GM19351 (cell line): ENCODE measurements at regions not wholly inside any gene's neighbourhood (a gene's known extent, or its start where the extent isn't known, plus 50 kb on each side); places are given as distances from the start of the nearest gene placed in this dataset.

ENCODE experiments used
- ATAC-seq: cut with Tn5 transposase; IDR thresholded peaks from one replicate; pipeline ENCODE4 v1.9.1; 2021; ENCODE audit warnings: mild to moderate bottlenecking, moderate library complexity; ENCODE audit not compliant: unreplicated experiment

DNA sequence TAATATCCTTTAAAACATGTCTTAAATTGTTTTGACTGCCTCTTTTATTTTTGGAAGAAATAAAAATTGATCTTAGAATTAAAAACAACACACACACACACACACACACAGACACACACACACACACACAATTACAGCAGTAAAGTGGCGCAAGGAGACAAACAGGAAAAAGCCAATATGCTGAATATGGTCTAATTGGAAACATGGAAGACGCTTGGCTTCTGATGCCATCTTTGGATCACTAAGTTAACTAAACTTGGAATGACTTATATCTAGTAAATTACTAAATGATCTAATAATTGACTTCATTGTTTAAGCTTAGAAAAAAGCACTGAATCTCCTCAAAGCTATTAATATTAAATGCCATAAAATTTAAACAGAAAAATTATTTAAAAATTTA, 1093.4 kb downstream of the ADGRL3 start:
- ATAC-seq, result no peak

DNA sequence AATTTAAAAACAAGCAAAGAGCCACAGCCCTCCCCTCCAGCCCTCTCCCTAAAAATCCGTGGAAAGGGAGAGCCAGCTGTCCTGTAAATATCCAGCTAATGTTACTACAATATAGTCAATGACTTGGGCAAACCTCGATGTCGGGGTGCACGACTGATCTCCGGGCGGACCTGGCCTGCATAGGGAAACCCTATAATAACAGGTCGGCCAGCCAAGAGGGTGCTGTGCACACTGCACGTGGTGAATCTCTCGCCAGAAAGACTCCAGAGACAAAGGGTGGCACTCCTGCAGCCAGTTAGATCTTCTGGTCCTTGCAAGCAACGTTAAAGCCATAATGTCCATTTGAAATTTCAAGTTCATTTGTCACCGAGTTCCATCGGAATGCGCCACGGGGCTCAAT, 1092.8 kb downstream of the ADGRL3 start:
- ATAC-seq, result no peak

DNA sequence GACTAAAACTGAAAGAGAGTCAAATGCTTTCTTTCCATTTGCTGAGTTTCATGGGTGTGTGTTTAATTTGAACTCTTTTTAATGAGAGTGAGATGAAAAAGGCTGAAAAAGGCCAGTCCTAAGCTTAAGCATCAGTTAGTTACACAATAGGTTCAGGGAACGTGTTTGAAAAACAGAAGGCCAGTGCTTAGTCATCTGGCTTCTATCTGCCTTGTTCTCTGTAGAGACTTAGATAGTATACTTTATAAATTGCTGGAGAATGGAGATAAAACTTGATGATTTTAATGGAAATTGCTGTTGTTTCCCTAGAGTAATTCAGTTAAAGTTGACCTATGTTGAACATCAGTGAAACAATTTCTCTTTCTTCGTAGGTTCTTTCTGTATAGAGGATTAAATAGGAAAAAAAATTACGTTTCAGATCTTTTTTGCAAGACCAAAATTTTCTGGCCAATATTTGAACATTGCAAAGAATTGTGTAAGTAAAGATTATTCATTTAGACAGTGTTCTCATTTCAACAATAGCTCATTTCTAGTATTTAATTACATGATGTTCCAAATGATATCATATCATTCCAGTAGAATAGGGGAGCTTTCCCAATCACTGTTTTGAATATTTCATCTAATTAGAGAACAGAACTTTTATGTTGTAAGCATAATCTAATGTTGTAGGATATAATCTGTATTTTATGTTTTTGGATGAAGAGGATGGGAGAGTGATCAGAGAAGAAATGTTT, 1088.8 kb downstream of the ADGRL3 start:
- ATAC-seq, result no peak

DNA sequence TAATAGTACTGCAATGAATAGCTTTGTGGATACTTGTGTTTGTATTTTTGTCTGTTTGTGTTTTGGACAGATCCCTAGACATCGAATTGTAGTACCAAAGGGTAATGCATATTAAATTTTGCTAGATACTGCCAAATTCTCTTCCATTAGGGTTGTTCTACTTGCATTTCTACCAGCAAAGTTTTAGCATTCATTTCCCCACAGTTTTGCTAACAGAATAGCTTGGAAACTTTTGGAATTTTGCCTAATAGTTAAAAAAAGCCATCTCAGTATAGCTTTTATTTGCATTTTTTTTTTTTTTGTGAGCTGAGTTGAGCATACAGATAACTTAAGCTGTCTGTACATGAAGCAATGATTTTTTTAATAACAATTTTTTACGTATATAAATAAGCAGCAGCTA, 1084.9 kb downstream of the ADGRL3 start:
- no peak for ATAC-seq

DNA sequence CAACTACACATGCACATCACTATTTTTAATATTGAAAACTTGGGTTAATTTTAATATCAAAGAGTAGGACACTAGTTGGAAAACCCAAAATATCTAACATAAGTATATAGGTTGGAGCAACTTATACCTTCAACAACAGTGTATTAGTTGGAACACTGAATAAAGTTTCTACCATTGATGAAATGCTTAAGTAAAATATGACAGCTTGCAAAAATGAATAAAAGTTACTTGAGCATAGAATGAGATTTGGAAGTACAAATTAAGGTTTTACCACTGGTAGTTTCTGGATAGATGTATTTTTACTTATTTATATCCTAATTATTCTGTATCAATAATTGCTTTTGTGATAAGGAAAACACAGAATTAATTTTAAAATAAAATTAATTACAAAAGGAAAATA, 1079.6 kb downstream of the ADGRL3 start:
- no peak for ATAC-seq

DNA sequence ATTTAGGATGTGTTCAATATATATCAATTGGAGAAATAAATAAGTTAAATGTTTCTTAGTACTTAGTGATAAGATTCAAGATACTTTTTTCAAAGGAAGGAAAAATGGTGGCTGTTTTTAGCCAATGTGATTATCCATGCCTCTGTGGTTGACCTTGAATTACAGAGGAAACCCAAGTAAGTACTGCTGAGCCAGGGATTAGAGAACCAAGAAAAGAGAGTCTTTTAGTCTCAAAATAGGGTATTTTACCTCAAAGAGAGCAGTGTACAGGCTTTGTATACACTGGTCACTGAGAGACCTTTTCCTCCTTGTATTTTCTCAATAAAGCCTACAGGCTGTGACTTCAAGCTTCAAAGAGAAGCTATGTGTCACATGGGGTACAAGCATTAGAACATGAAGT, 1075.3 kb downstream of the ADGRL3 start:
- no peak for ATAC-seq

DNA sequence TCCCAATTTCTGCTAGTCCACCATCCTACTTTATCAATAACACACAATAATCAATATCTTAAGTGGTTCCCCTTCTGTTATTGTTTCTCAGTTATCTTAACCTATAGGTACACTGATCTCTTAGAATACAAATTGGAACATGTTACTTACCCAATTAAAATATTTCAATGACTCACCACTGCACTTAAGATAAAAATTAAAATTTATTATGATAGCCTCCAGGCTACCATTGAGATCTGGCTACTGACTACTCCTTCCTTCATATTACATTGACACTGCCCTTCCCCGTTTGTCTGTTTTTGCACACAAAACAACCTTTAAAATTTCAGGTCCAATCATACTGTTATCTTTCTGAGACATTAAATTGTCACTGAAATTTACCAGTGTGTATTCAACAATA, 1074.7 kb downstream of the ADGRL3 start:
- ATAC-seq, result no peak

DNA sequence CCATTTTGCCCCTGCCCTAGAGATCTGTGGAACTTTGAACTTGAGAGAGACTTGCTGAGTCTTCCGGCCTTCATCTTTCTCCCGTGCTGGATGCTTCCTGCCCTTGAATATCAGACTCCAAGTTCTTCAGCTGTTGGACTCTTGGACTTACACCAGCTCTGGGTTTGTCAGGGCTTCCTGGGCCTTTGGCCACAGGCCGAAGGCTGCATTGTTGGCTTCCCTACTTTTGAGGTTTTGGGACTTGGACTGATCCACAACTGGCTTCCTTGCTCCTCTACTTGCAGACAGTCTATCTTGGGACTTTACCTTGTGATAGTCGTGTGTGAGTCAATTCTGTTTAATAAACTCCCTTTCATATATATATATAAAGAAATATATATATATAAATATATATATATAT, 1071.0 kb downstream of the ADGRL3 start:
- no peak for ATAC-seq

DNA sequence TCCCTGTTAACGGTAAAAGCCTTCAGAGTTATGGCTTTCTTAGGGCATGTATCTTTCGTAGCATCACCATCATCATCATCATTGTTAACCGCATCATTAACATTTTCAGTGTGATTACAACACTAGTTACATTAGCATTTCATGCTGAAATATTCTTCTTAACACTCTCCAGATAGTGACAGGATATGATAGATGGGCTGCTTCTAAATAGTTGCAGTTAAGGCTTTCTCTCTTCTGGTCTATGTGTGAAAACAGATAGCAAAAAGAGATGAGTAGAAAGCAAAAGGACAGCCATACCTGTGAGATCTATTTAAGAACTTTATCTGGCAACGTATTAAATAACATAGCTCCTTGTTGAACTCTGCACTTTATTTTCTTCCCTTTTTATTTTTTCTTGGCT, 1069.8 kb downstream of the ADGRL3 start:
- no peak for ATAC-seq

DNA sequence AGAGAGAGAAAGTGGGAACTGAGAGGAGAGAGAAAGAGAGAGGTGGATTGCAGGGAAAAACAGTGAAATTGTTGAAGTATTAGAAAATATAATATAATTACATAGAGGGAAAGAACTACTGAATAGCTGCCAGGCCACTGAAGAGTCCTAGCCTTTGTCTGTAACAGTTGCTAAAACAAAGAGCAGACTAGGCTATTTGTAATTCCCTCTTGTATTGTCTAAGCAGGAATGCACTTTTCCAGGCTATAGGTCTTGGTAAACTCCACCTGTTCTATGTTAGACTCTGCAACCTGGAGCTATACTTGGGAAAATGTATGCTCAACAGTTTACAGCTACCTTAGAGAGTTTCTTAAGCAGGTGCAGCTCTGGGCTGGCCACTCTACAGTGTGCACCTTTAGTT, 1063.3 kb downstream of the ADGRL3 start:
- ATAC-seq, result no peak

DNA sequence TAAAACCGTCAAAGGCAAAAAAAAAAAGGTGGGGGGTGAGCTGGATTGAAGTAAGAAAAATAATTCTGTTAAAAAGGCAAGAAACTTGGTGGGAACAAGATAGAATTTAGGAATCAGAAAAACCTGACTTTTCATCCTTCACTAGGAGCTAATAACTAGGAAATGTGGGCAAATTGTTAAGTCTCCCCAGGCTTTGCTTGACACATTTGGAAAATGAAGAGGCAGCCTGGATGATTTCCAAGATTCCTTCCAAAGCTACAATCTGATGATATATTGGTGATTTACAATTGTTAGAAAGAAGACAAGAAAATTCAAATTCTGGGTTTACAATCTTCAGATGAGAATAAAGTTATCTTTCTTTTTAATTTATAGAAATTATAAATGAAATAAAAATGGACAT, 1062.5 kb downstream of the ADGRL3 start:
- no peak for ATAC-seq

DNA sequence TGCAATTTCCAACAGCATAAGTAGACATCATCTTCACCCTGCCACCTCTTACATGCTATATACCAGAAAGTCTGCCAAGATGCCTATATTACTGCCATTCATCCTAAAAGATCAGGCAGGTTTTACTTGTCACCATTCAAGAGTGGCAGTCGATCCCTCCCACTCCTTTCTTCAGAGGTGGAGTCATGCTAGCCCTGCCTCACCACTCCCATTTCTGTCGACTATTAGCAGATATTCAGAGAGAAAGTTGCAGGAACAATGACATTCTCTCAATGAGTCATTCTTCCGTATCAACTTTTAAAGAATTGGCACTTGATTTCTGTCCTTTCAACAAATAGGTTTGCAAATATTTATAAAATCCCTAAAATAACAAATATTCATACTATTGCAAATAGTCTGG, 1060.1 kb downstream of the ADGRL3 start:
- no peak for ATAC-seq

DNA sequence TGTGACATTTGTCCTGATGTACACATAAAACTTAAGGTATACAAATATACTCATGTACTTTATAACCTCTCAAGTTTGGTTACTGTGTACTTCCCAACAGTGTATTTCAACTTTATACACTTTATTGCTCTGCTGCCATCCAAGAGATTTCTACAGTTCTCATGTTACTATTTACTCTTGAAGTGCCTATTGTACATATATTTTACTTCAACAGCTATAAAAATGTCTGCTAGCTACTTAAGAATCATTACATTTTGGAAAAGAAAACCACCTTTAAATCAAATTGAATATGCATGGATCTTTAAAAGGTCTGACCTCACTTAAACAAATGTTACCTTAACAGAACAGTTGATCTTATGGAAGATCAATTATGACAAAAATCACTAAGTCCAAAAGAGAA, 1056.4 kb downstream of the ADGRL3 start:
- no peak for ATAC-seq

DNA sequence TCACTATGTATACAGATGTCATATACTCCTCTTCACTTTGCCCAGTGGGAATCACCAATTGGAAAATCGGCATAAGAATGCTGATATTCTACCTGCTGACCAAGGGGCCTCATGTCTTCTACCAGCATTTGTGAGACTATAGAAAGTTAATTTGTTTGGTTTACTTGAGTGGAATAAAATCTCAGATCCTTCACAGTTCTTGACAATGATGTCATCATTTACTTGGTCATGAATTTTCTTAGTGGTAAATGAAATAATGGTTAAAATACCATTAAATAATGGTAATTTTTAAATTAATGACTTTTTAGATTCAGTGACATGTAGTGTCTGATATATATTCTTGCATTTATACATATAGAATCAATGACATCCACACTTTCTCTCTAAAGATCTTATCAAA, 1052.6 kb downstream of the ADGRL3 start:
- no peak for ATAC-seq

DNA sequence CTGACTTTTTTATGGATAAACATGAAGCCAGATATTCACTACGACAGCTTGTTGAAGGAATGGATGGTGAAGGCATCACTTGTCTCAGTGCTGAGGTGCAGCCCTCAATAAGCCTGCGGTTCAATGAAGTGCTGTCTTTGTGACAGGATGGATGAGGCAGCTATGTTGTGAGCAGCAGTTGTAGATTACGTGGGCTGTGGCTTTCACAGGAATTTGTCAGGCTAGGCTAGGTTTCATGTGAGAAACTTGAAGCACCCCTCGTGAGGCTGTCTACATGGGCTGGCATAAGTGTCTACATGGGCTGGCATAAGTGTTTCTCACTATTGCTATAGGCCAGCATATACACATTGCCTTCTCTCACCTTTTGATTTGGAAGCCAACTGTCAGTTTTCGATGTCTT, 1050.0 kb downstream of the ADGRL3 start:
- no peak for ATAC-seq

DNA sequence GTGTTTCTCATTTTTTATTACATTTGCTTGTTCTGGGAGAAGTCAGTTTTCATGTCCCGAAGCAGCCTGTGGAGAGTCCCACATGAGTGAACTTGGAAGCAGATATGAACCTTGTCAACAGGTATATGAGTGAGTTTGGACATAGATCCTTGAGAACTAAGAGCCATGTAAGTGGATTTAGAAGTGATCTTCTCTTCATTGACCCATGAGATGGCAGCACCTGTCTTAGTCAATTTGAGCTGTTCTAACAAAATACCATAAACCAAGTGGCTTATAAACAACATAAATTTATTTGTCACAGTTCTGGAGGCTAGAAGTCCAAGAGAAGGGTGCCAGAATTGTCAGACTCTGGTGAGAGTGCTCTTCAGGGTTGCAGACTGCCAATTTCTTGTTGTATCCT, 1043.8 kb downstream of the ADGRL3 start:
- no peak for ATAC-seq

DNA sequence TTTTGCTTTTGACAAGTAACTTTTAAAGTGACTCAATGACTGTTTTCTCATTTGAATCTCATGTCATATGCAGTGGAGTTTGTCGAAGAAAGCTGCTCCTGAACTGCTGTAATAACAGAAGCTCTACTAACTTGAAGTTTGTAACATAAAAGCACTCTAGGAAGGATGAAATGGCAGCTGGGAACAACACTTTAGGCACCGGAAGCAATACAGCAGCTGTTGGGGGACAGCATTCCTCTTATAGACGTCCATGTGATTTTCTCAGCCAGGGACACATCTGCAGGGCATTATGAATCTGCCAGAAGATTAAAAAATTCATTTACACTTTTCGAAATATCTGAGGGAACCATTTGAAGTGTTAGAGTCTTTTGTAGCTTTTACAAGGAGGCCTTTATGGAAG, 1035.8 kb downstream of the ADGRL3 start:
- no peak for ATAC-seq

DNA sequence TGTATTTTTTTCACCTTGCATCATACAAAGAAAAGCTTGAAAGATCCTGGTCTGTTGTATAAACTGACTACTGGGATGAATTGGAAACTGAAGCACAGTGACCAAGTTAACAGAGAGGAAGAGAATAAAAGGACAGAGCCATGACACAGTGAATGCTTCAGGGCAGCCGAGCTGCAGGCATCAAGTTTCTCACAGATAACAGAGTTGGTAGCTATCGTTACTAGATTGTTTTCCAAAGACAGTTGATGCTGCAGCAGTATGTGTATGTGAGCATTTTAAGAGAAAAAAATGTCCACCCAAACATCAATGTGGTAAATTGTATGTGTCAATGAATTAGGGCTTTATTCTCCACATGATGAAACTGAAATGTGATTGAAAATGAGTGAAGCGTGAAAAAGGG, 1032.7 kb downstream of the ADGRL3 start:
- no peak for ATAC-seq

DNA sequence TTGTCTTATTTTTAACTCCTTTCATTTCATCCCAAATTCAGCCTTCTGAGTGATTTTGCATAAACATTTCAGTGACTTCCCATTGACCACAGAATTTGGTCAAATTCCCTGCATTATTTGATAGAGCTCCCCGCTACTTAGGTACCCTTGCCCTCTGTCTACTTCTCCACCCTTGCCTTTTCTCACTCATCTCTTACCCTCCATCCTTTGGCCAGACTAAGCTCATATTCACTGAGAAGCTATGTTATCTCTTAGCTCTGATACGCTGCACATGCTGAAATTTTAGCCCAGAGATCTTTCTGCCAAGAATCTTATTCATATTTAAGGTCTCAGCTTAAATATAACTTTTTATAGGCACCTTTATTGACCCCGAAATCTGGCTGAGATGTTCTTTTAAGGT, 1031.9 kb downstream of the ADGRL3 start:
- no peak for ATAC-seq

DNA sequence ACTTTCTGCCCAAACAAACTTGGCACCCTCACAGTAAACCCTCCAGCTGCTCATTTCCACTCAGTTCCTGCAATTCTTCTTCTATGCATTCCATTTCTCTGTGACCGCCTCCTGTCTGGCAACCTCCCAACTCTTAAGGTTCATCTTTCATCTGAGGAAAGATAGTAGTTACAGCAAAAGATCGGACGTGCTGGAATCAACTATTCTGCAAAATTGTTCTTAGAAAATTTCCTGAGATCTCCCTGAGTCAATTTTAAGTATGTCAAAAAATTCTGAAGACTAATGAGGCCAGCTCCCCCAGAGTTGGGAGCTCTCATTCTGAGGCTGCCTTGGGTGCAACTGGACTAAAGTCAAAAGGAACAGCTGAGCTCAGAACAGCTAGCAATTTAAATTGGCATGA, 1026.0 kb downstream of the ADGRL3 start:
- no peak for ATAC-seq

DNA sequence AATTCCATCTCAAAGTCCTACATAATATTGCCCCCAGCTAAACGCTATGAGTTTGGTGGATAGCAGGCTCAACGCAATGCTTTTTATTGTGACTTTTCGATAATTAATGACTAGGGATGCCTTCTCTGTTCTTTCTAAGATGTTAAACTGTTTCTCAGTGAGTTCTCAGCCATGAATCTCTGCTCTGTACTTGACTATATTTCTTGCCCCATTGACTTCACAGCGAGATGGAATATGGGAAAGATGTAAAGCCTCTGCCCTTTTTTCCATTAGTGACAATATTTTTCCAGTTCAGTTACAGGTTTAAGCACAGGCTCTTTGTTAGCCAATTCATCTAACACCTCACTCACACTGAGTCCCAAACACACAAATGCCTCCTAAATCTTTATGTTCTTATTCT, 1022.0 kb downstream of the ADGRL3 start:
- no peak for ATAC-seq

DNA sequence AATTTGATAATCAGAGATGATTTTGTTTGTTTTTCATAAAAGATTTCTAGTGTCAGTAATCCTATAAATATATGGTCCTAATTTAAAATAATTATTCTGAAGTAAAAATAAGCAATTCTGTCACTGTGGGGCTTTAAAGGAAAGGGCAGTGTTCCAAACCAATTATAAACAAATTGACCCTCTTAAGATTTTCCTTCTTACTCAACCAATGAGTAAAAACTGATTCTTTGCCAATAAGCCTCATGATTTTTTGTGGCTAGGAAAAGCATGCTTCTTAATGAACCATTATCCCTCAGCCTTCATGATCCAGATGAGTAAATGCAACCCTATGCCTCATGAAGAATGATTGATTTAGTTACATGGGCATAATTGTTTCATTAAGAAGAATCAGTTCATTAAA, 1010.4 kb downstream of the ADGRL3 start:
- no peak for ATAC-seq

DNA sequence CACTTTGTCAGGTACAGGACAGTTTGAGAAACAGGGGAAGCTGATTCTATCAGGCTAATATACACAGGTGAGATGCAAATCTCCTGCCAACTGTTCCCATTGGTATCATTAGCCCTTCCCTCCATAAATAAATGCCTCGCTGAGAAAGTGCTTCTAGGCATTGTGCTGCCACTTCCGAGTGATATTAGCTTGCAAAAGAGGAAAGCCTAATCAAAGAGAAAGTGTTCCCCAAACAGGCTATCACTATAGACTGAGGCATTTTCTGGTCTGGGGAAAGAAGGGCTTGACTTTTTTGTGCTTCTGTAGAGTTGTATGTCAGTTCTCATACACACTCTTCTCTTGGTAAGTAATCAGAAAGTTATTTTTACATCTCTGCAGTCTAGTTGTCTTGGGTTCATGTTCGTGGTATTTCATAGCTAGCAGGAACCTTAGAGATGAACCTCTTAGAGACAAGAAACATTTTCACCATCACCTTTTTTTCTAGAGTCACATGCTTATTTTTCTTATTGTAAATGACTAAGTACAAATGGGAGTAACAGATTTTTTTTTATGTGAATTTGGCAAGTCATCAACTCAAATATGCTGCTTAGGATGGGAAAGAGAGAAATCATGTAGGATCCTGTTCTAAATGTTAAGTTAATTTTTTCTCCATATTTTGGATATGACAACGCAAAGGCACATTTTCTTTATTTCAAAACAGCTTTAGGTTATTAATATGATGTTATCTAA, 1009.8 kb downstream of the ADGRL3 start:
- ATAC-seq, result no peak
